Sigmoid colon (tissue), 4 donors: ENCODE measurements at regions not wholly inside any gene's neighbourhood (a gene's known extent, or its start where the extent isn't known, plus 50 kb on each side); places are given as distances from the start of the nearest gene placed in this dataset.

Experiments used
- EP300 ChIP-seq, 4 donors: sonication (generic); formaldehyde crosslinking; IDR thresholded peaks; one replicate each; pipeline ENCODE4 v1.6.1; 2017; ENCODE audit warnings: antibody characterized with exemption in 4 of 4
- TF ChIP-seq, protein P1 (sequence below), 4 experiments: fragments of 450-650 bp in 3 of 4; fragments of 200-600 bp in 1 of 4; IDR thresholded peaks; one replicate each; pipeline ENCODE4 v1.5.1; 2016 to 2019; ENCODE audit warnings: antibody characterized with exemption in 4 of 4, mild to moderate bottlenecking in 3 of 4, moderate library complexity in 2 of 4

DNA sequence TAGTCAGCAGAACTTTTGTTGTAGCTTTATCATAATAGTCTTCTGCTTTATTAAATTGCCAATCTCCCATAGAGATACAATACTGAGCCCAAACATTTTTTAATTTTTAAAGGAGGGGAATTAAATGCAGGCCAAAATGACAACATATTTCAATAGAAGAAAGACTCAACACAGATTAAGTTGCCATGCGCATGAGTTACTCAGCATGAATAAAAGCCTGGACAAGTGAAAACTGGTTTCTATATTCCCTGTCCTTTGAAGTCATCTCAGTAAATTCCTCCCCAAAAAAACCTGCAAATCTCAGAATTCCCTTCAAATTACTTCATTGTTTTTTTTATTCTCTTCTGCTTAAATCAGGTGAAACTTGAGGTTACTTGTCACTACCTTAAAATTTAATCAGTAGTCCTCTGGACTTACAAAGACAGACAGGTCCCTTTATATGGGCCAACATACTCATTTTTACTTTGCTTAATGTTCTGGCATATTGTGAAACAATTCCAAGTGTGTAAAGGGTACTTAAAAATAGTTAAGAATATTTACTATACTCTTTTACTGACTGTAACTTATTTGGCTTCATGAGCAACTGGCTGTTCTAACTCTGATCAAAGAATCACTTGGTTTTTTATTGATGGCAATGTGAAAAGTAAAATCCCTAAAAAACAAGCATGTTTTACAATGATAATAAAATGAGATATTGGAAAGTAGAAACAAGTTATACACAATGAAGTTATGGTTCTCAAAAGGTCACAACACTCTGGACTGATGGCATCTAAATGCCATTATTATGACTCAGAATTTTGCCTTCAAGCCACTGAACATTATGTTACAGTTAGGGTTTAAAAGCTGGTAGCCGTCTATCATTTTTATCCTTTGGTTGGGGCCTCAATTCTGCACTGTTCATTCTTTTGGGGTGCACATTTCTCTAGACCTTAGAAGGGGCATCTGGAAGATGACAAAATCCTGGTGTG is 49.9 kb upstream of the COL21A1 start:
- TF ChIP-seq, protein P1, sequence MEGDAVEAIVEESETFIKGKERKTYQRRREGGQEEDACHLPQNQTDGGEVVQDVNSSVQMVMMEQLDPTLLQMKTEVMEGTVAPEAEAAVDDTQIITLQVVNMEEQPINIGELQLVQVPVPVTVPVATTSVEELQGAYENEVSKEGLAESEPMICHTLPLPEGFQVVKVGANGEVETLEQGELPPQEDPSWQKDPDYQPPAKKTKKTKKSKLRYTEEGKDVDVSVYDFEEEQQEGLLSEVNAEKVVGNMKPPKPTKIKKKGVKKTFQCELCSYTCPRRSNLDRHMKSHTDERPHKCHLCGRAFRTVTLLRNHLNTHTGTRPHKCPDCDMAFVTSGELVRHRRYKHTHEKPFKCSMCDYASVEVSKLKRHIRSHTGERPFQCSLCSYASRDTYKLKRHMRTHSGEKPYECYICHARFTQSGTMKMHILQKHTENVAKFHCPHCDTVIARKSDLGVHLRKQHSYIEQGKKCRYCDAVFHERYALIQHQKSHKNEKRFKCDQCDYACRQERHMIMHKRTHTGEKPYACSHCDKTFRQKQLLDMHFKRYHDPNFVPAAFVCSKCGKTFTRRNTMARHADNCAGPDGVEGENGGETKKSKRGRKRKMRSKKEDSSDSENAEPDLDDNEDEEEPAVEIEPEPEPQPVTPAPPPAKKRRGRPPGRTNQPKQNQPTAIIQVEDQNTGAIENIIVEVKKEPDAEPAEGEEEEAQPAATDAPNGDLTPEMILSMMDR (IDR thresholded peaks at IDR 0.05): no peak
- TF ChIP-seq EP300 (IDR thresholded peaks at IDR 0.05): no peak
